Spinal cord (tissue), 10 donors: ENCODE measurements at regions not wholly inside any gene's neighbourhood (a gene's known extent, or its start where the extent isn't known, plus 50 kb on each side); places are given as distances from the start of the nearest gene placed in this dataset. TPM values are rescaled to one million over a fixed set of nuclear protein-coding genes. Genes with fewer than 3 reads are reported as not detected.
"Not testable (repeated sequence)": the region's sequence is repeated elsewhere in the genome, so short reads cannot be mapped to it uniquely, and the experiment has no call there.

ENCODE experiments used
- DNase-seq, 6 donors: peaks; one replicate each; pipeline versions ENCODE4 v3.0.0 to v3.0.0-alpha.2; 2013 to 2015; ENCODE audit warnings: low spot score in 6 of 6, low read depth in 4 of 6
- H3K27ac ChIP-seq: one replicate; pipeline ENCODE4 v1.5.1; 2013; ENCODE audit warnings: low read depth, low read length, control low read depth
- H3K27me3 ChIP-seq: one replicate; pipeline ENCODE4 v1.6.1; 2013; ENCODE audit warnings: low read length; ENCODE audit not compliant: control insufficient read depth, insufficient read depth
- H3K36me3 ChIP-seq: one replicate; pipeline ENCODE4 v1.6.1; 2013; ENCODE audit warnings: low read length; ENCODE audit not compliant: control insufficient read depth, insufficient read depth
- H3K4me1 ChIP-seq: one replicate; pipeline ENCODE4 v1.6.1; 2013; ENCODE audit warnings: low read length; ENCODE audit not compliant: control insufficient read depth, insufficient read depth
- H3K4me3 ChIP-seq: one replicate; pipeline ENCODE4 v1.5.1; 2013; ENCODE audit warnings: low read depth, low read length, control low read depth
- H3K9me3 ChIP-seq: one replicate; pipeline ENCODE4 v1.6.1; 2013; ENCODE audit warnings: low read length; ENCODE audit not compliant: control insufficient read depth, insufficient read depth
- WGBS: methylation state at CpG from one replicate; pipeline ENCODE4 v1.1.5; 2013; ENCODE audit warnings: missing lambda C conversion rate; ENCODE audit not compliant: insufficient coverage; 5-methylcytosine and 5-hydroxymethylcytosine counted together
- small RNA-seq: library from RNA; depleted of rRNA; stranded (forward); fragments of <200 nt; gene quantifications from one replicate; pipeline ENCODE3, GENCODE V24; 2014; ENCODE audit warnings: low replicate concordance
- donor health status: healthy.

- WGBS, result 92% methylated on average over 5 of the region's 22 CpGs
- DNase-seq, result peak in 1 of 6 donors; percentile 43
- Histone ChIP-seq H3K36me3 (no peaks in the 10 kb centered on the region), H3K27ac (no peak overlapping the region), H3K4me1 (no peaks in the 10 kb centered on the region), H3K27me3 (no peaks in the 10 kb centered on the region), H3K9me3 (no peaks in the 10 kb centered on the region), H3K4me3 (no peak overlapping the region)
Measured at GRCh38 chr7:98779800-98780587, 89.8 kb downstream of the TMEM130 start.

- Histone ChIP-seq H3K4me1 (peaks cover 7% of the 10 kb centered on the region), H3K36me3 (no peaks in the 10 kb centered on the region), H3K27ac (no peak overlapping the region), H3K4me3 (no peak overlapping the region), H3K27me3 (peaks cover 3% of the 10 kb centered on the region), H3K9me3 (no peaks in the 10 kb centered on the region)
- WGBS, result 87% methylated on average over 7 of the region's 11 CpGs
- no peak for DNase-seq
Measured at GRCh38 chr7:98784216-98784785, 85.5 kb downstream of the TMEM130 start.

- Histone ChIP-seq H3K9me3 (no peaks in the 10 kb centered on the region), H3K4me3 (no peak overlapping the region), H3K36me3 (no peaks in the 10 kb centered on the region), H3K4me1 (peaks cover 13% of the 10 kb centered on the region), H3K27ac (no peak overlapping the region), H3K27me3 (peaks cover 3% of the 10 kb centered on the region)
- WGBS, result 63% methylated on average over 10 of the region's 14 CpGs
- no peak for DNase-seq
Measured at GRCh38 chr7:98785929-98786571, 83.8 kb downstream of the TMEM130 start.

- Histone ChIP-seq H3K4me1 (peaks cover 17% of the 10 kb centered on the region), H3K9me3 (no peaks in the 10 kb centered on the region), H3K27me3 (peaks cover 3% of the 10 kb centered on the region), H3K36me3 (no peaks in the 10 kb centered on the region), H3K4me3 (no peak overlapping the region), H3K27ac (no peak overlapping the region)
- 34% methylated on average over 3 of the region's 3 CpGs for WGBS
- peak in 2 of 6 donors; percentile 53 to 77 for DNase-seq
Measured at GRCh38 chr7:98788966-98789365, 80.8 kb downstream of the TMEM130 start.

- not testable (repeated sequence) for H3K27me3 ChIP-seq, H3K9me3 ChIP-seq, H3K27ac ChIP-seq, H3K4me3 ChIP-seq, H3K36me3 ChIP-seq, DNase-seq
- WGBS, result no CpG with 5 or more reads among the region's 4 CpGs
- peaks cover 13% of the 10 kb centered on the region for H3K4me1 ChIP-seq
Measured at GRCh38 chr7:98794453-98794852, 75.4 kb downstream of the TMEM130 start.

GRCh38 chr7:98795741-98796493 is 73.9 kb downstream of the TMEM130 start:
- H3K9me3 ChIP-seq, result peaks cover 5% of the 10 kb centered on the region
- no peak for DNase-seq
- H3K4me3 ChIP-seq, result no peak overlapping the region
- peaks cover 10% of the 10 kb centered on the region for H3K4me1 ChIP-seq
- whole genome bisulfite sequencing, result 89% methylated on average over 9 of the region's 12 CpGs
- no peaks in the 10 kb centered on the region for H3K36me3 ChIP-seq
- no peak overlapping the region for H3K27ac ChIP-seq
- no peaks in the 10 kb centered on the region for H3K27me3 ChIP-seq

Small RNAs in the stretch of these regions (small RNA-seq; reads per million reads assigned to genes)
- gene RNU6-393P, result not detected
